Muscle of leg (tissue), 3 donors: ENCODE measurements at regions not wholly inside any gene's neighbourhood (a gene's known extent, or its start where the extent isn't known, plus 50 kb on each side); places are given as distances from the start of the nearest gene placed in this dataset.

Experiments used
- DNase-seq: peaks from one replicate; pipeline ENCODE4 v3.0.0; 2013
- H3K27ac ChIP-seq: one replicate; pipeline ENCODE4 v1.5.1; 2013; ENCODE audit warnings: mild to moderate bottlenecking, low read length, control low read depth
- H3K27me3 ChIP-seq: one replicate; pipeline ENCODE4 v1.6.1; 2013; ENCODE audit warnings: low read length; ENCODE audit not compliant: control insufficient read depth, insufficient read depth
- H3K36me3 ChIP-seq: one replicate; pipeline ENCODE4 v1.6.1; 2013; ENCODE audit warnings: low read length; ENCODE audit not compliant: control insufficient read depth, insufficient read depth
- H3K4me1 ChIP-seq: one replicate; pipeline ENCODE4 v1.6.1; 2013; ENCODE audit warnings: low read length; ENCODE audit not compliant: control insufficient read depth, insufficient read depth
- H3K4me3 ChIP-seq: one replicate; pipeline ENCODE4 v1.5.1; 2013; ENCODE audit warnings: low read length, control low read depth
- H3K9me3 ChIP-seq: replicated peaks from 2 replicates; pipeline ENCODE4 v1.6.1; 2013; ENCODE audit warnings: low read depth, low read length; ENCODE audit not compliant: control insufficient read depth
- WGBS: methylation state at CpG from one replicate; pipeline ENCODE4 v1.1.5; 2013; ENCODE audit warnings: missing lambda C conversion rate; ENCODE audit not compliant: insufficient coverage; 5-methylcytosine and 5-hydroxymethylcytosine counted together

GRCh38 chr4:186924723-186925122, 201.1 kb upstream of the FAT1 start:
- Histone ChIP-seq H3K27me3 (no peaks in the 10 kb centered on the region), H3K4me3 (no peak overlapping the region), H3K36me3 (no peaks in the 10 kb centered on the region), H3K27ac (no peak overlapping the region), H3K9me3 (no peaks in the 10 kb centered on the region), H3K4me1 (no peaks in the 10 kb centered on the region)
- WGBS = no CpG with 5 or more reads among the region's 4 CpGs
- no peak for DNase-seq

GRCh38 chr4:186927624-186928023, 204.0 kb upstream of the FAT1 start:
- no peak for DNase-seq
- 25% methylated on average over 1 of the region's 2 CpGs for WGBS

GRCh38 chr4:186930024-186930423, 206.4 kb upstream of the FAT1 start:
- WGBS = 98% methylated on average over 9 of the region's 15 CpGs
- no peaks in the 10 kb centered on the region for H3K36me3 ChIP-seq
- H3K4me1 ChIP-seq = peaks cover 5% of the 10 kb centered on the region
- DNase-seq = no peak
- no peak overlapping the region for H3K27ac ChIP-seq
- H3K27me3 ChIP-seq = no peaks in the 10 kb centered on the region
- peaks cover 3% of the 10 kb centered on the region for H3K9me3 ChIP-seq
- no peak overlapping the region for H3K4me3 ChIP-seq

More at GRCh38 chr4:186927624-186928023, 204.0 kb upstream of the FAT1 start:
- Histone ChIP-seq H3K27me3 (no peaks in the 10 kb centered on the region), H3K9me3 (peaks cover 3% of the 10 kb centered on the region), H3K27ac (no peak overlapping the region), H3K4me1 (peaks cover under 1% of the 10 kb centered on the region), H3K4me3 (no peak overlapping the region), H3K36me3 (no peaks in the 10 kb centered on the region)

- H3K9me3 ChIP-seq = peaks cover 3% of the 10 kb centered on the region
- DNase-seq = no peak
- WGBS = no CpG with 5 or more reads among the region's 2 CpGs
These were observed 207.9 kb upstream of the FAT1 start for GRCh38 chr4:186931519-186931918.

GRCh38 chr4:186932196-186932595, 208.5 kb upstream of the FAT1 start:
- Histone ChIP-seq H3K27me3 (no peaks in the 10 kb centered on the region), H3K36me3 (no peaks in the 10 kb centered on the region), H3K4me3 (no peak overlapping the region), H3K27ac (no peak overlapping the region), H3K4me1 (peaks cover 9% of the 10 kb centered on the region), H3K9me3 (peaks cover 3% of the 10 kb centered on the region)
- WGBS = 65% methylated on average over 2 of the region's 5 CpGs
- no peak for DNase-seq

More at GRCh38 chr4:186931519-186931918, 207.9 kb upstream of the FAT1 start:
- Histone ChIP-seq H3K4me1 (peaks cover 9% of the 10 kb centered on the region), H3K36me3 (no peaks in the 10 kb centered on the region), H3K27ac (no peak overlapping the region), H3K27me3 (no peaks in the 10 kb centered on the region), H3K4me3 (no peak overlapping the region)

- no peak overlapping the region for H3K4me3 ChIP-seq
- no peaks in the 10 kb centered on the region for H3K36me3 ChIP-seq
- 8% methylated on average over 2 of the region's 4 CpGs for WGBS
- H3K9me3 ChIP-seq = peaks cover 3% of the 10 kb centered on the region
- no peak for DNase-seq
- H3K27ac ChIP-seq = no peak overlapping the region
- H3K4me1 ChIP-seq = peaks cover 9% of the 10 kb centered on the region
- H3K27me3 ChIP-seq = no peaks in the 10 kb centered on the region
These were observed 209.1 kb upstream of the FAT1 start for GRCh38 chr4:186932631-186933187.

- no peak overlapping the region for H3K27ac ChIP-seq
- H3K27me3 ChIP-seq = no peaks in the 10 kb centered on the region
- H3K9me3 ChIP-seq = peaks cover 3% of the 10 kb centered on the region
- H3K4me1 ChIP-seq = peaks cover 9% of the 10 kb centered on the region
- DNase-seq = no peak
- no peak overlapping the region for H3K4me3 ChIP-seq
- no peaks in the 10 kb centered on the region for H3K36me3 ChIP-seq
- 75% methylated on average over 8 of the region's 10 CpGs for WGBS
These were observed 210.6 kb upstream of the FAT1 start for GRCh38 chr4:186934244-186934643.

- H3K27ac ChIP-seq = no peak overlapping the region
- peaks cover 9% of the 10 kb centered on the region for H3K4me1 ChIP-seq
- 96% methylated on average over 7 of the region's 8 CpGs for WGBS
- H3K27me3 ChIP-seq = no peaks in the 10 kb centered on the region
- H3K9me3 ChIP-seq = peaks cover 3% of the 10 kb centered on the region
- H3K4me3 ChIP-seq = no peak overlapping the region
- DNase-seq = no peak
- no peaks in the 10 kb centered on the region for H3K36me3 ChIP-seq
These were observed 211.3 kb upstream of the FAT1 start for GRCh38 chr4:186934841-186935443.

- no CpG with 5 or more reads among the region's 4 CpGs for WGBS
- Histone ChIP-seq H3K36me3 (no peaks in the 10 kb centered on the region), H3K4me1 (peaks cover 9% of the 10 kb centered on the region), H3K27ac (peak overlapping the region; percentile 49), H3K9me3 (no peaks in the 10 kb centered on the region), H3K27me3 (no peaks in the 10 kb centered on the region), H3K4me3 (no peak overlapping the region)
- DNase-seq = no peak
These were observed 212.2 kb upstream of the FAT1 start for GRCh38 chr4:186935901-186936300.

GRCh38 chr4:186936496-186937375, 213.1 kb upstream of the FAT1 start:
- H3K9me3 ChIP-seq = no peaks in the 10 kb centered on the region
- DNase-seq = peak; percentile 90
- H3K27me3 ChIP-seq = no peaks in the 10 kb centered on the region
- H3K27ac ChIP-seq = peak overlapping the region; percentile 52
- H3K36me3 ChIP-seq = no peaks in the 10 kb centered on the region
- WGBS = no CpG with 5 or more reads among the region's 9 CpGs
- peaks cover 9% of the 10 kb centered on the region for H3K4me1 ChIP-seq
- H3K4me3 ChIP-seq = no peak overlapping the region
